HG03045 (cell line): ENCODE measurements at regions not wholly inside any gene's neighbourhood (a gene's known extent, or its start where the extent isn't known, plus 50 kb on each side); places are given as distances from the start of the nearest gene placed in this dataset.

Experiments used
- ATAC-seq: cut with Tn5 transposase; IDR thresholded peaks from one replicate; pipeline ENCODE4 v1.9.1; 2021; ENCODE audit warnings: mild to moderate bottlenecking, moderate library complexity; ENCODE audit not compliant: unreplicated experiment

DNA sequence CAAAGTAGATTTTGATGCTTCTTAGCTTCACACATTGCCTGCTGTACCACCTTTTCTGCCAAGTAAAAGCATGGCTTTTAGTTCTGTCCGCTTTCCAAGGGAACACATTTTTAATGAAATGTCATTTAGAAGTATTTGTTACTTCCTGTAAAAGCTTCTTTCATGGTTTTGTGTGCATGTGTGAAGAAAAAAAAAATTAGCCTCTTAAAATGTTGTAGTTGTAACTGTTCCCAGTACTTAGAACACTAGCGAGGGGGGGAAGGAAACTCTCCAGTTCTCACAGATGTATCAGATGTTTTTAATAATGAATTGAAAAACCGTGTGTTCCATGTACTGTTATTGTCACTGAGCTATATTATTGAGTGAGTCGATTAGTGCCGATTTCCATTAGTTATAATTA, 568.3 kb upstream of the ADGRL2 start:
- no peak for ATAC-seq

DNA sequence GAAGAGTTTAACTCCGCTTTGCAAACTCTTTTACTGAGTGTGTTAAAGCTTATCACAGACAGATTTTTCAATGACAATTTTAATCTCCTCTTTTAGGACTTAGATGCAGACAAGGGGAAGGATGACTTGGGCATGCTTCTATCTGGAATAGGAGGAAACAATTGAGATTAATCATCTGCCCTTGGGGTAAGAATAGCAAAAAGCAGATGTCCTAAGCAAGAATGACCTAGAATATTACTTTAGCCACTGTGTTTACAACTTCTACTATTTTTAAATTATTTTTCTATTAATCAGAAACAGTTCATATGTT, 569.0 kb upstream of the ADGRL2 start:
- ATAC-seq: no peak

DNA sequence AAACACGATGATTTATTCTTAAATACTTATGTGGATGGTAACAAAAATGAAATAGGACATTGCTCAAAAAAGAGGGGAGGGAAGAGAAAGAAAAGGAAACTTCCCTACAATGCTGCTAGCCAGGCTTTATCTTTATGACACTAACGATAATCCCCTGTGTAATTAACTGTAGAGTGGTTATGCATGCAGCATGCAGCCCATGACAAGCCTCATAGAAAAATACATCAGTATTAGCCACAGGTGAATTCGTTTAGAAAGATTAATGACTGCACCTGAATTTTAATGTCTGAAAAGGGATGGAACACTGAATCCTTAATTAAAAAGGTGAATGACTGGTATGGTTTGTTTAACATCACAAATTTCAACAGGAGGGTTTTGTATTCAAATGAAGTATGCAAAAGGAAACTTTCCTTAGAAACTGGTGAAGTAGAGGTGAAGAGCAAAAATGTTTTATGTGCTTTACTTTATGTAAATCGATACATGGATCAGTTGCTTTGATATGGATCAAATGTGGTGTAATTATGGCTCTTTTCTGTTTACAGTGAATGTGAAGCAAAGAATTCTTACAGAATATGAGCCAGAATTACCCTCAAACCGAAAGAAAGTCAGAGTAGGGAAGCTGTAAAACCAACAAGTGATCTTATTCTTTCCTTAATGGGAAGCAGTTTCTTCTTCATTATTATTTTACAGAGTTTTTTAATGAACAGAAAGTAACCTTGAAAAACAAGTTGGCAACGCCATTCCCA, 569.6 kb upstream of the ADGRL2 start:
- no peak for ATAC-seq

DNA sequence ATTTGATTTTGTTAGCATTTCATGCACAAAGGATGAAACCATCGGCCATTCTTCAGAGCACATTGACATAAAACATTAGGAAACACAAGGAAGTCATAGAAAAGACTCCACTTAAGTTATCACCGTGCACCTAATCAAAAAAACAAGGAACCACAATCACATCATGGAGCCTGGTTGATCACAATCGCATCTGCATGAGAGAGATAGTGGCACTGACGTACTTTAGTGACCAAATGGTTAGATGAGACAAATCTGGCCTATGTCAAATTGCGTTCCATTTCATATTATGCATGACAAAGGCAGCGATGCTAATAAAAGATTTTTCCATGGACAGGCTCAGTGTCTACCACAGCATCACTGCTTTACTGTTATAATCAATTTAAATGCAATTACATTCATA, 571.8 kb upstream of the ADGRL2 start:
- ATAC-seq: no peak

DNA sequence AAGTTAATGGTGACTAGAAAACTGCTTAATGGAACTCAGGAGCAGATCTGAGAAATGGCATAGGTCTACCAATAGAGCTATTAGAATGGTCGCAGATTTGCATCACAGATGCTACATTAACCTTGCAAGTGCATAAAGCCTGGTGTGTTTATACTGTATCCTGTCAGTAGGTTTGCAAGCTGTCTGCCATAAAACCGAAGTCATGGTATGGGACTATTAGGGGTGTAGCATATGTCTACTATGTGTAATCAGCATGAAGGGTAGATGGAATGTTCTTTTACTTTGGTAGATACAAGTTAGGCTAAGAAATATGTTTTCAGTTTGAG, 574.2 kb upstream of the ADGRL2 start:
- ATAC-seq: no peak

DNA sequence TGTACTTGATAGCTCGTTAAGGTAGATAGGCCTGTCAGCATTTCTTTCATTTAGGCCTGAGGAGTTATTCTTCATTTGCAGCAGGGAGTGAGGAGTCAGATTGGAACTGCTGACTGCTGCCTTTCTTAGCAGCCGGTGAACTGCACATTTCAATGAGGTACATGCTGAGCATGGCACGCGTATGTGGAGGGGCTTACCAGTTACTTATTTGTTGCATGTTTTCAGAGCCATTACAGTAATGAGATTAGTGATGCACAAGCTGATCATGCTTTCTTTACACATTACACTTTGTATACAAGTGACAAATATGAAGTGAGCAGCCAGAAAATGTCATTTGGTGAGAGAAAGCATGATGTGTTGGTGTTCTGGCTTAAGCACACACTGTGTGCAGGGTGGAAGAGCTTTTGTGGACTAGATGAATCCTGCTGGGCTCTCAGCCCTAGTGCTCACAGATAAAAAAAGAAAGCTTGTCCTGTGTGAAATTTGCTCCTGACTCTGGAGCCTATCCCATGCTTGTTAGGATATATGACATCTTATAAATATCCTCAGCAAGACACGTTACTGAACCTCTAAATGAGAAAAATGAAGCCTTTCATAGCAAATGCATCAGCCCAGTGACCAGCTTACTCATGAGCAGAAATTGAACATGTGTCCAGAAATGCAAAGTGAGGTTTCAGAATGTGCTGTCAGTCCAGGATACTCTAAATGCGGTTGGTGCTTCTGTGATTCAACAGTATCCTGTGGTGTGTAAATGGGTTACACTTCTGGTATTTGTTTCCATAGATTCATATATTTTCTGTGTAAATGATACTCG, 574.7 kb upstream of the ADGRL2 start:
- ATAC-seq: peak; percentile 53

DNA sequence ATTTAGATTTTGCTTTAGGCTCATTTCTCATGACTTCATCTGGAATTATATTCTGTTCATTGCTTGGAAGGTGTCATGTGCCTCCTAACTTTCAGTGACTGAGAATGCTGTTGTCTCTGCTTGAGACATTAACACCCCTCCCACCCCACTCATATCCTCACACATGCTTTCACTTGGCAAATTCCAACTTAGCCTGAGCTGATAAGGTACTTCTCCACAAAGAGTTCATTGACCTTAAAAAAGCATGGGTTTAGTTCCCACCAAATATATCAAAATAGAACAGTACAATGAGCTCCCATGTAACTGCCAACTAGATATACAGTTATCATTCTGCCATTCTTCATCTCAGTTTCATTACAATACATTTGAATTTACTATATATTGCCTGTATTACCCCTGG, 576.5 kb upstream of the ADGRL2 start:
- no peak for ATAC-seq

DNA sequence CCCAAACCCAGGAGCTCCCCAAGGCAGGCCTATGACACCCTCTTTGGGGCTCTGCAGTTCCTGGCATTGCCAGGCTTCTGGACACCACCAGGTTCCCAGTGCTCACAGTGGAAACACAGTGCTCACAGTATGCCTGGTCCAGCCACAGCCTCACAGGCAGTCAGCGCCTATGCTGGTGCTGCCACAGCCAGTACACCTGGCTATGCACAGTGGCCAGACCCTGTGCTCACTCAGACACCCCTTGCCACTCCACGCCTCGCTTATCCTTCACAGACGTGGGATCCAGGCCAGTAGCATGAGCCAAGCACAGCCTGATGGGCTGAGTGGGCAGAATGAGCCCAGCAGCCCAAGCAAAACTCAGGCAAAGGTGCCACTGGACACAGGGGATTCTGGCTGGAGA, 579.2 kb upstream of the ADGRL2 start:
- ATAC-seq: no peak

DNA sequence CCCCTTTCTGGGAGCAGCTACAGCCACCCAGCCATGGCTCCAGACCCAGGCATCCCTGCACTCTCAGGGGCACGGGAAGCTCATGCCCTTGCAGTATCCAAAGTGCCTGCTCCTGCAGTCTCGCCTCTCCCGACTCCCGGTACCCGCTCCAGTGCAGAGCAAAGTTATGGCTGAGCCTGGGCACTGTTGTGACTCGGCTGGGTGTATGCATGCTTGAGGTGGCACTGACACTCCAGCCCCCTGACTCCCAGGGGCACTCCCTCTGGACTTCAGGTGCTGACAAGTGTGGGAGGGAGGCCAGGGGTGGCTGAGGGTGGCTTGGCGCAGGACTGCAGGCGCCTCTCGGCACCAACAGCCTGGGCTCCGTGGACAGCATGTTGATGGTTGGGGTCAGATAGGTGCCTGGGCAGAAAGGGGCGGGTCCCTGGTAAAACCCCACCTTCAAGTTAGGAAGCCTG, 580.1 kb upstream of the ADGRL2 start:
- ATAC-seq: no peak

DNA sequence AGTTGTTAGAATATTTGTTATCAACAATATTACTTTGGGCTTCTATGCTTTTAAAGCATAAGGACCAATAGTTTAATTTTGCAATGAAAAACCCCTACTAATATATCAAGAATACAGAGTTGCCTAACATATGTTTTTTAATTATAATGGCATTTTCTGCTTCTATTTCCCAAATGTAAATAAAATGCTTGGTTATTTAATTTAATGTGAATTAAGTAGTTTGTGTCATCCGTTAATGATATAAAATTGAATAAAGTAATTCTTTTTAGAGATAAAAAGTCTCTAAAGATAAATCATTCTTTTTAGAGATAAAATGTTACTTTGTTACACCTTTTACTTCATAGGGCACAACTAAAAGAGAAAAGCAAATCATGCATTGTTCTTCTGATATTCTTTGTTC, 583.7 kb upstream of the ADGRL2 start:
- ATAC-seq: no peak

DNA sequence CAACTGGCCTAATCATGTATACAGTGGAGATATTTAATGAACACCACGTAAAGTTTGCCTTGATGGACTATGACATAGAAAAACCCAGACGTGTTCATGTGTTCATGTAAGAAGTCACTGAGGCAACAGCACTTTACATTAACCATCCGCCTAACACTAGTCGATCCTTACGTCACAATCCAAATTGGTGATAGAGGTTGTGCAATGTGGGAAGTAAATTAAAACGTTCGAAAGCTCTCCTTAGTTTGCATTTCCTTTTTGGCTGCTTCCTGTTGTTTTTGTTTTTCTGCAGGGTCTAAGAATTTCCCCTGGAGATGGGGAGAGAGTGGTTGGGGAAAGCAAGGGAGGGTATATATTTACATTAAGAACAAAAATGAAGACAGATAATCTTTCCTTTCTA, 587.5 kb upstream of the ADGRL2 start:
- no peak for ATAC-seq

DNA sequence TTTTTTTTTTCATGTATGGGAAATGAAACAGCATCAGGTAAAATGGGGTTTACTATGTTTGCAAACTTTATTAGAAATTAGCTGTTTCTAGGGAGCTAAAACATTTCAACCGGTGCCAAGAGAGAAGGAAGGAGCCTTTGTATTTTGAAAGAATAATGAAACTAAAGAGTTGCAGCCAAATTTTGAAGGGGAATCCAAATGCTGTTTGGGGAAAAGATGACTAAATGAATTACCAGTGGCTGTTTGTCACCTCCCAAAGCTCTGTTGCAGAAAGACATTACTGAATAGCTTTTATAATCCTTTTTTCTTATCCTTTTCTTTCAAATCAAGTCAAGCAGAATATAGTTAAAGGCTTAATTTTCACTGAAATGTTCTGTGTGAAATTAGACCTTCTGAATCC, 591.3 kb upstream of the ADGRL2 start:
- ATAC-seq: no peak

DNA sequence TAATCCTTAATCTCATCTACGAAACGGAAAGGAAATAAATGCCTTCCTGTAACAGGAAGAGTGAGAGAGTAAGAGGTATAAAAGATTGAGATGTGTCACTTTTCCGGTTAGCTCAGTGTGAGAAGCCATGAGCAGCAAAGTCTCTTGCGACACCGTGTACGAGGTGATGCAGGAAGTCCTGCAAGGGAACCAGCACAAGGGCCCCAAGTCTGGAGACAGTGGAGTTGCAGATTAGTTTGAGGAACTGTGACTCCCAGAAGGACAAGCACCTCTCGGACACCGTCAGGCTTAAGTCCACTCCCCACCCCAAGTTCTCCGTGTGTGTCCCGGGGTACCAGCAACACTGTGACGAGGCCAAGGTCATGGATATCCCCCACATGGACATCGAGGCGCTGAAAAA, 592.3 kb upstream of the ADGRL2 start:
- ATAC-seq: no peak

DNA sequence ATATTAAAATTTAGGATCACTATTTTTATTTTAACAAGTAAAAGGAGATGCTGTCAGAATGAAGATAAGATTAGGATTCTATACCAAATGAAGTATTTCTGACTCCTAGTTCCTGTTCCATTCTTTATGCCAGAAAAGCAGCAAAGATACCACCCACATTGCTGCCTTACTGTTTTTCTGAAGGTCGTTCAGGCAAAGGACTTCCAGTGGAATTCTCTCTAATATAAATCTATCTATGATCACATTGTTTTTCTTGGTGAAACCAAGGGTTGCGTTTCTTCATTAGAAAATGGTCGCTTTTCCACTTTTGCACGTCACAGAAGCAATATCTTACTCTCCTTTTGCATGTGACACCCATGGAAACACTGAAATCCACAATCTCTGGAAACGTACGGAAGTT, 594.8 kb upstream of the ADGRL2 start:
- ATAC-seq: no peak

DNA sequence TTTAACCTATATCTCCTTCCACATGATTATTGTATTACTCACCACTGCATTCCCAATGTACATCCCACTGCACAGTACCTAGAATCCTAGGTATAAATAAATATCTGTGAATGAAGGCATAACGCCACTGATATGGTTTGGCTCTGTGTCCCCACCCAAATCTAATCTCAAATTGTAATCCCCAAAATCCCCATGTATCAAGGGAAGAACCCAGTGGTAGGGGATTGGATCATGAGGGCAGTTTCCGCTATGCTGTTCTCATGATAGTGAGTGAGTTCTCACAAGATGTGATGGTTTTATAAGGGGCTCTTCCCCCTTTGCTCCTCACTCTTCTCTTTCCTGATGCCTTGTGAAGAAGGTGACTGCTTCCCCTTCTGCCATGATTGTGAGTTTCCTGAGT, 599.0 kb upstream of the ADGRL2 start:
- ATAC-seq: no peak

DNA sequence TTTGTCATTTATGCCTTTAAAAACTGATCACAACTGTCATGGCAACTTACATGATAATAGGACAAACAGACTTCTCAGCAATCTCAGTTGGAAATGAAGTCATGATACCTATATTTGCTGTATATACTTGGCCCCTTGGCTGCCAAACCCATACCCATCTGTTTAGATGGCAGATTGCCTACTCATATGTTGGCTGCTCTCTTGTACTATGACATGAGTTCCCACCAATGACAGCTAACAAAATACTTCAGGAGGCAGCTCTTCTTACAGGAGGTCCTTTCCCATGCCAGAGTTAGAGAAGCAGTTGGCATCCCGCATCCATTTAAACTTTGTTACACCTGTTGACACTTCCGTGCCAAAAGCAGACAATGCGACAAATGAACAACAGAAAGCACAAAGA, 603.1 kb upstream of the ADGRL2 start:
- no peak for ATAC-seq

DNA sequence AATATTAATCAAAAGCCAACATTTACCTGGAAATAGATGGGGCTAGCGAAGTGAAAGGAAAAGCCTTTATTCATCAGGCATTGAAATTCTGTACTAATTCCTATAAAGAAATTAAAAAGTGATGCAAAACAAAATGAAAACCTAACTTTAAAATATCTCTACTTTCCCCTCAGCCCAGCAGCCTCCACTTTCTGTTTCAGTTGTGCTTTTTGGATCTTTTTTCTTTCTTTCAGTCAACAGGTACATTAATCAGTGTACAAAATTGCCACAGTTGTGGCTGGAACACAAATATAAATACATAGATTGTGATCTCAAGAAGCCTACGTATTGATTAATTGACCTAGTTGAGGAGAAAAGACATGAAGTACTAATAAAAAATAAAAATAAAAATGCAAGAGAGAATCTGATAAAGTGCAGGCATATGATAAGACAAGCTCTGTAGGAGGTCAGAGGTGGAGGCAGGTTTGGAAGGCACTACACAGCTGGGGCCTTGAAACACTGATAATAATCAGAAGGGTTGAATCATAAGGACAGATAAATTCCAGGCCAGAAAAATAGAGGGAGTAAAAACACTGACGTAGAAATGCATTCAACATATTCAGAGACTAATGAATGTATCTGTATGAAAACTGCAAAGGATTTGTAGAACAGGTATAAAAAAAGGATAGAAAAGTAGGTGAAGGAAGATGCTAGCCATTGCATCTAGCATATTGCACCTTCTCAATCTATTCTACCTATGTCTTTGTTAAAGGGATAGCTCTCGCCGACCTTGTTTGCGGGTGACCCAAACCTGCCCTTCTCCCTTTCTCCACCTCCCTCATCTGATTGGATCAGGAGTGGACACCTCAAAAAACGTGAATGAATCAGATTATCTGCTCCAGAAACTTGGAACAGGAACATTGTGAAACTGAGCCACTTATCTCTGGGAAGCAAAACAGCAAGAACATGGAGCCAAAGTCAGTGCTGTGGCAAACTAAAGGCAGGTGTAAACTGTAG, 607.8 kb upstream of the ADGRL2 start:
- ATAC-seq: no peak

DNA sequence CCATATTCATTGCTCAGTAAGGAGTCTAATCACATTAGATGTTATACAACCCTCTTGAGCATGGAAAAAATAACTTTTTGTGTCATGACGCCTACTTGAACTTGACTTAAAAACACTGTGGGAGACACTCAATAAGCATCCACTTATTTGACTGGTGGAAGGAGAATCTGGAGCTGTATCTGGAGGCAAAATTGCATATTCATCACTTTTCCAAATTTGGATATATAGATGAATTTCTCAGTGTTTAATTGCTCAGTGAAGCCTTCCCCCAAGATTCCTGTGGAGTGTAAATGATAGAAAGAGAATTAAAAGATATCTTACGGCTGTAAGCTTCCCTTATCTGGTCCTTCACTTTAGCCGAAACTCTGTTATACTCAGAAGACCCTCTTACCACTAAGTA, 610.7 kb upstream of the ADGRL2 start:
- ATAC-seq: no peak

DNA sequence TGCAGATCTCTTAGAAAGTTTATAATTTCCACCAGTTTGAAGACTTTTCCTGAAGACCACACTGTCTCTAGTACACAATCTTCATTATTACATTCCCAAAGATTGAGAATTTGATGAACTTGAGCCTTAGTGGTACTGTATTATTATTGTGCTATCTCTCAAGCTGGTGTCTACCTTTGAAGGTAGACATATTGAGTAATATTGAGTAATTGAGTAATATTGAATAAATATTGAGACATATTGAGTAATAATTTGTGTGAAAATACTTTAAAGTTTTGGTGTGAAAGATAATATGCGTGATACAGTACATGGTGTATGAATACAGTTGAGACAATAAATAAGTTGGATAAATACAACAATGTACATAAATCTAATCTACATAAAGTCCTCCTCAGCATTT, 613.1 kb upstream of the ADGRL2 start:
- no peak for ATAC-seq

DNA sequence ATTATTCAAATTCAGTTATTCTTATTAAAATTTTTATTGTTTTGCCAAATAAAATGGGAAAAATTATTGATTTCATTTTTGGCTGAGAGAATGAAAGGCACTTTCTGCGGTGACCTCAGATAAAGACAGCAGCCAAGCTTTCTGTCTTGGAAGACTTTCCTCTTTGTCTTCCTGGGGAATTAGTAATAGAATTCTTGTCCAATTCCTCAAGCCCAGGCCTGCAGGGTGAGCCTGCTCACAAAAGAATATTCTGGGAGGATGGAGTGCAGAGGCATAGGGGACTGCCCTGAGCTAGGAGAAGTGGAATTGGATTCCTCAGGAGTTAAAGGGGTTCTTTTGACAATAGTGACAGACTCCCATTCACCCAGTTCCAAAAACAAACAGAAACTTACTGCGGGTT, 614.5 kb upstream of the ADGRL2 start:
- ATAC-seq: no peak

DNA sequence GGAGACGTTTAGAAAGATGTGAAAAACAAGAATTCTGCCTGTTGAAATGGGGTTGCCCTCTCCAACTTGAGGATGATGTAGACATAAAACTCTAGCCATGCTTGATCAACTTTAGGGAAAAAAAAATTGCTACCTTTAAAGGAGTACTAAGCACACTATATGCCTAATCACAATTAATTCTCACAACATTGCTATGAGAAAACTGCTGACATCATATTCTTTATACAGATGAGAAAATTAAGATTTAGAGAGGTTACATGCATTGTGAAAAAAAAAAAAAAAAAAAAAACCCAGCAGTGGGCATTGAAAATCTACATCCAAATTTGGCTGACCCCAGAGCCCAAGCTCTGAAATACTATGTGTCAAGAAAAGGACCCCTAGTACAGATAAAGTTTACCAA, 617.2 kb upstream of the ADGRL2 start:
- ATAC-seq: no peak

DNA sequence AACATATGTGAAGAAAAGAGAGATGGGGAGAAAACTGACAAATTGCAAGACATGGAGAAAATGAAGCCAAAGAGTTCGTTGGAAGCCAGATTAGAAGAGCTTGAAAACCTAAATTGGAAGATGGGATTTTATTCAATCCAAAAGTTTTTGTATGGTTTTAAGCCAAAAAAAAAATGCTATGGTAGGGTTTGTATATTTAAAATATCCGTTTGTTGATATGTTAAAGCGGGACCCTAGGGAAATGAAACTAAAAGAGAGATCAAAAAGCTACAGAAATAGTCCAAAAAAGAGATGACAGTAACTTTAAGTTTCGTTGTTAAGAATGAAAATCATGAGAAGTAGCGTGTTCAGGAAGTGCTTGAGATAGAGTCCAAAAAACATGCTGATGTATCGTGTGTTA, 617.7 kb upstream of the ADGRL2 start:
- ATAC-seq: no peak
